ENCODE measurements at regions not wholly inside any gene's neighbourhood (a gene's known extent, or its start where the extent isn't known, plus 50 kb on each side); places are given as distances from the start of the nearest gene placed in this dataset.

DNA sequence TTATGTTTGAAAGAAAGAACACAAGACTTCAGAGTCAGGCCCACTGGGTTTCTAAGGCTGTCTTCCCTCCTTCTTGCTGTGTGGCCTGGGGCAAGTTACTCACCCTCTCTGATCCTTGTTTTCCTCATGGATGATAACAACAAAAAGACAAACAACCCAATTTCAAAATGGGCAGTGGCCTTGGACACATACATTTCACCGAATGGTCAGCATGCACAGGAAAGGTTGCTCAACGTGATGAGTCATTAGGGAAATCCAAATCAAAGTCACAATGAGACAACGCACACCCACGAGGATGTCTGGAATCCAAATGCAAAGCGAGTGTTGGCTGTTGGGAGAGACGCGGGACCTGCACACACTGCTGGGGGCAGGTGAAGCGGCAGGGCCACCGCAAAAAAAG lies 50.8 kb upstream of the PPP2R2C start:
- ChIA-PET POLR2A (no interaction called here), CTCF (interaction anchor here (0.6 kb wide), 1 partner anchor 561 kb away, joined by 3 read pairs; no protein-coding TSS in a partner anchor)
- DNase-seq (ENCODE audit: extremely low spot score) = no peak
- TF ChIP-seq, protein P1, sequence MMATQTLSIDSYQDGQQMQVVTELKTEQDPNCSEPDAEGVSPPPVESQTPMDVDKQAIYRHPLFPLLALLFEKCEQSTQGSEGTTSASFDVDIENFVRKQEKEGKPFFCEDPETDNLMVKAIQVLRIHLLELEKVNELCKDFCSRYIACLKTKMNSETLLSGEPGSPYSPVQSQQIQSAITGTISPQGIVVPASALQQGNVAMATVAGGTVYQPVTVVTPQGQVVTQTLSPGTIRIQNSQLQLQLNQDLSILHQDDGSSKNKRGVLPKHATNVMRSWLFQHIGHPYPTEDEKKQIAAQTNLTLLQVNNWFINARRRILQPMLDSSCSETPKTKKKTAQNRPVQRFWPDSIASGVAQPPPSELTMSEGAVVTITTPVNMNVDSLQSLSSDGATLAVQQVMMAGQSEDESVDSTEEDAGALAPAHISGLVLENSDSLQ (IDR thresholded peaks at IDR 0.05) = no peak
- no peak for TF ChIP-seq ELF4 (IDR thresholded peaks at IDR 0.05)
- TF ChIP-seq ZNF384 (IDR thresholded peaks at IDR 0.05) = no peak

DNA sequence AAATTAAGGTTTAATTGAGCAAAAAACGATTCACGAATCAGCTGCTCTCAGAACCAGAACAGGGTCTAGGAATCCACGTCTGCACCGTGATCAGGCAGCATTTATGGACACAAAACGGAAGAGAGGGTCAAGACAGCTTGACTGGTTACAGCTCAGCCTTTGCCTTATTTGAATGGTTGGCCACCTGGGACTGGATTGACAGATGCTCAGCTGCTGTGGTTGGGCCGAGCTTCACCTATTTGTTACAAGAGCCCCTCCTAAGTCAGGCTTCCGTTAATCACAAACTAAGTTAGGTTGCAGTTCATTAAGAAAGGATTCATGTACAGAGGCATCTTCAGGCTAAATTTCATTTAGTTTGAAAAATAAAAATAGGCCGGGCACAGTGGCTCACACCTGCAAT lies 50.6 kb upstream of the MAN2B2 start:
- POLR2A ChIA-PET = no interaction called here
- no peak for DNase-seq (ENCODE audit: extremely low spot score)
- TF ChIP-seq FOXM1 (IDR thresholded peaks at IDR 0.05; ENCODE audit: borderline replicate concordance) (no peak), SP1 (IDR thresholded peaks at IDR 0.05) (no peak), LEF1 (IDR thresholded peaks at IDR 0.05; ENCODE audit: borderline replicate concordance) (no peak), FOXK2 (IDR thresholded peaks at IDR 0.05) (no peak), ARNT (IDR thresholded peaks at IDR 0.05) (no peak), SUZ12 (IDR thresholded peaks at IDR 0.05) (no peak), BHLHE40 (IDR thresholded peaks at IDR 0.05; ENCODE audit: borderline replicate concordance) (no peak), L3MBTL2 (conservative IDR thresholded peaks at IDR 0.05) (no peak), CTBP1 (IDR thresholded peaks at IDR 0.05; ENCODE audit: borderline replicate concordance) (no peak), FOXA1 (IDR thresholded peaks at IDR 0.05) (no peak)
- TF ChIP-seq, protein P1 (IDR thresholded peaks at IDR 0.05) = no peak
- CTCF ChIA-PET = no interaction called here
